CD4-positive, alpha-beta memory T cell (primary cell): ENCODE measurements at regions not wholly inside any gene's neighbourhood (a gene's known extent, or its start where the extent isn't known, plus 50 kb on each side); places are given as distances from the start of the nearest gene placed in this dataset.
A peak's percentile ranks its signal among the peaks of the same experiment; 100 is the strongest.

Experiments
- CTCF ChIA-PET: fragments of 350-600 bp; sonication (Branson Sonifier 250); formaldehyde crosslinking; loops from one replicate; lab custom pipeline; 2021; ENCODE audit warnings: inconsistent platforms; ENCODE audit not compliant: partially characterized antibody; lab: Charles Lee
- POLR2A ChIA-PET: fragments of 350-600 bp; sonication (Branson Sonifier 250); formaldehyde crosslinking; loops from one replicate; lab custom pipeline; 2021; ENCODE audit not compliant: partially characterized antibody; lab: Charles Lee
- DNase-seq, 5 donors: peaks; one replicate each; pipeline versions ENCODE4 v3.0.0 to v3.0.0-alpha.2; 2020 to 2022; ENCODE audit warnings: mixed read lengths in 1 of 5
- H3K27ac ChIP-seq: one replicate; pipeline ENCODE4 v1.7.0; 2013; ENCODE audit warnings: low read depth, low read length
- H3K27me3 ChIP-seq: 2 replicates; pipeline ENCODE4 v1.7.0; 2013; ENCODE audit warnings: mild to moderate bottlenecking, low read length, moderate library complexity; ENCODE audit not compliant: insufficient read depth
- H3K36me3 ChIP-seq: 2 replicates; pipeline ENCODE4 v1.7.0; 2013; ENCODE audit warnings: mild to moderate bottlenecking, low read length, moderate library complexity; ENCODE audit not compliant: insufficient read depth
- H3K4me1 ChIP-seq: 2 replicates; pipeline ENCODE4 v1.7.0; 2013; ENCODE audit warnings: mild to moderate bottlenecking, low read length, moderate library complexity; ENCODE audit not compliant: insufficient read depth
- H3K4me3 ChIP-seq, 2 donors: one replicate each; pipeline ENCODE4 v1.7.0; 2013; ENCODE audit warnings: low read length in 2 of 2, mild to moderate bottlenecking in 1 of 2
- H3K9me3 ChIP-seq, 2 donors: one replicate each; pipeline ENCODE4 v1.7.0; 2013; ENCODE audit warnings: low read length in 2 of 2, control low read depth in 1 of 2; ENCODE audit not compliant: control insufficient read depth in 1 of 2
- H3K27ac Mint-ChIP-seq, 7 donors: one replicate each; pipeline ENCODE4 v1.8.0; 2020 to 2021; ENCODE audit warnings: mixed read lengths in 7 of 7, mild to moderate bottlenecking in 6 of 7, inconsistent platforms in 3 of 7, moderate library complexity in 3 of 7
- H3K27me3 Mint-ChIP-seq, 2 donors: one replicate each; pipeline ENCODE4 v1.8.0; 2020 to 2021; ENCODE audit warnings: mixed read lengths in 2 of 2
- H3K36me3 Mint-ChIP-seq, 2 donors: one replicate each; pipeline ENCODE4 v1.8.0; 2020 to 2021; ENCODE audit warnings: mixed read lengths in 2 of 2, inconsistent platforms in 1 of 2, mild to moderate bottlenecking in 1 of 2
- H3K4me1 Mint-ChIP-seq, 4 donors: one replicate each; pipeline ENCODE4 v1.8.0; 2020 to 2021; ENCODE audit warnings: mixed read lengths in 4 of 4, mild to moderate bottlenecking in 1 of 4
- H3K4me3 Mint-ChIP-seq, 8 donors: one replicate each; pipeline ENCODE4 v1.8.0; 2020 to 2021; ENCODE audit warnings: mixed read lengths in 8 of 8, mild to moderate bottlenecking in 7 of 8, moderate library complexity in 6 of 8, inconsistent platforms in 3 of 8
- H3K9me3 Mint-ChIP-seq, 8 donors: one replicate each; pipeline ENCODE4 v1.8.0; 2020 to 2021; ENCODE audit warnings: mixed read lengths in 8 of 8, mild to moderate bottlenecking in 5 of 8, inconsistent platforms in 3 of 8, moderate library complexity in 1 of 8
- intact Hi-C: fragments of 100-400 bp; cut with micrococcal nuclease; formaldehyde crosslinking; loops from one replicate; pipeline ENCODE4 v1.15.1; 2023

GRCh38 chrX:43083016-43083415, 305.1 kb upstream of the PPP1R2C start:
- no peak overlapping the region for H3K27ac Mint-ChIP-seq
- peaks cover 0 to 10% (median 2%) of the 10 kb centered on the region in 8 donors for H3K9me3 Mint-ChIP-seq
- no peaks in the 10 kb centered on the region for H3K4me1 Mint-ChIP-seq
- no peak overlapping the region for H3K4me3 ChIP-seq
- ChIA-PET POLR2A (no interaction called here), CTCF (no interaction called here)
- H3K27me3 ChIP-seq: no peaks in the 10 kb centered on the region
- DNase-seq: no peak
- H3K9me3 ChIP-seq: no peaks in the 10 kb centered on the region
- H3K27me3 Mint-ChIP-seq: no peaks in the 10 kb centered on the region
- H3K36me3 Mint-ChIP-seq: peaks cover 0 to 3% of the 10 kb centered on the region in 2 donors
- H3K4me1 ChIP-seq: no peaks in the 10 kb centered on the region
- no peak overlapping the region for H3K27ac ChIP-seq
- no peaks in the 10 kb centered on the region for H3K36me3 ChIP-seq
- H3K4me3 Mint-ChIP-seq: no peak overlapping the region
- intact Hi-C loops: no loop called here

GRCh38 chrX:43087830-43088229, 309.9 kb upstream of the PPP1R2C start:
- Histone ChIP-seq H3K4me3 (no peak overlapping the region), H3K36me3 (no peaks in the 10 kb centered on the region), H3K4me1 (no peaks in the 10 kb centered on the region), H3K27ac (no peak overlapping the region), H3K27me3 (no peaks in the 10 kb centered on the region), H3K9me3 (no peaks in the 10 kb centered on the region)
- intact Hi-C loops: no loop called here
- Mint-ChIP-seq H3K27ac (peak overlapping the region in 1 of 7 donors; percentile 39), H3K4me3 (no peak overlapping the region), H3K4me1 (peaks cover 0 to 2% (median 0%) of the 10 kb centered on the region in 4 donors), H3K36me3 (peaks cover 0 to 3% of the 10 kb centered on the region in 2 donors), H3K27me3 (no peaks in the 10 kb centered on the region), H3K9me3 (peaks cover 0 to 10% (median 2%) of the 10 kb centered on the region in 8 donors)
- no peak for DNase-seq
- CTCF ChIA-PET: no interaction called here
- POLR2A ChIA-PET: no interaction called here

DNA sequence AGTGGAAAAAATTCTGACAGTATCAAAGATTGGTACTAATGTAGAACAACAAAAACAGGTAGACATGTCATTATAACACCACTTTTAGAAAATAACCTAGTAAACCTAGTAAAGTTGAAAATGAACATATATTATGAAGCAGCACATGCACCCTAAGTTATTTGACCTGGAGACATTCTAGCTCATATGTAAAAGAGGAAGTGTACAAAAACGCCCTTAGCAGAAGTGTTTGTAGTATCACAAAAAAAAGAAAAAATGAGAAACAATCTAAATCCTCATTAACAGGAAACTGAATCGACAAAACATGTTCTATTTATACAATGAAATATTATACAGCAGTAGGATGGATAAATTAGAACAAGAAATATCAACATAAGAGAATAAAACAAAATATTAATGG, 318.9 kb upstream of the PPP1R2C start:
- no peak for DNase-seq
- Histone ChIP-seq H3K27me3 (no peaks in the 10 kb centered on the region), H3K27ac (no peak overlapping the region), H3K4me3 (no peak overlapping the region), H3K9me3 (no peaks in the 10 kb centered on the region), H3K36me3 (no peaks in the 10 kb centered on the region), H3K4me1 (no peaks in the 10 kb centered on the region)
- peaks cover 0 to 4% (median 0%) of the 10 kb centered on the region in 4 donors for H3K4me1 Mint-ChIP-seq
- H3K9me3 Mint-ChIP-seq: peaks cover 0 to 4% (median 0%) of the 10 kb centered on the region in 8 donors
- no peak overlapping the region for H3K4me3 Mint-ChIP-seq
- intact Hi-C loops: no loop called here
- H3K36me3 Mint-ChIP-seq: no peaks in the 10 kb centered on the region
- H3K27ac Mint-ChIP-seq: no peak overlapping the region
- POLR2A ChIA-PET: interaction anchor here (0.6 kb wide), 1 partner anchor 152 kb away, joined by 3 read pairs; no protein-coding TSS in a partner anchor
- CTCF ChIA-PET: no interaction called here
- H3K27me3 Mint-ChIP-seq: no peaks in the 10 kb centered on the region

DNA sequence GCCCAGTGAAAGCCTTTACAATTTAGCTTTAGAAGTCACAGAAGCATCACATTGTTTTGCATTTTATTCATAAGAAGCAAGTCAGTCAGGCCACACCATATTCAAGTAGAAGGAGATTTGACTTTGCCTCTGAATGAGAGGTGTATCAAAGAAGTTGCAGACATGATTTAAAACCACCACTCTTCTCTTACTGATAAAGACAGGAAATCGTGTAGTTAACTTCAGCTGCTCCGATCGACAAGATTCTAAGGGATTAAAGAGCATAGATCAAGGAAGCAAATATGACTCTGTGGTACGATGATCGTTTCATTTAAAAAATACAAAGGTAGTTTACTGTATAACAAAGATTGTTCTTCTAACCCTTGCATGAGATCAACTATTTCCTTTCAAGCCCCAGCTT, 328.0 kb upstream of the PPP1R2C start:
- no peaks in the 10 kb centered on the region for H3K9me3 Mint-ChIP-seq
- peak overlapping the region; percentile 8 to 72 (median 44) for H3K4me3 Mint-ChIP-seq
- H3K27me3 Mint-ChIP-seq: no peaks in the 10 kb centered on the region
- ChIA-PET POLR2A (no interaction called here), CTCF (interaction anchor here (1.2 kb wide), 1 partner anchor 16 kb away, joined by 3 read pairs; no protein-coding TSS in a partner anchor)
- Histone ChIP-seq H3K36me3 (no peaks in the 10 kb centered on the region), H3K4me3 (no peak overlapping the region), H3K27me3 (no peaks in the 10 kb centered on the region), H3K4me1 (no peaks in the 10 kb centered on the region), H3K9me3 (no peaks in the 10 kb centered on the region), H3K27ac (no peak overlapping the region)
- intact Hi-C loops: loop anchor here (10.0 kb wide), 1 partner anchor 161 kb away; no protein-coding TSS in a partner anchor
- no peak for DNase-seq
- H3K36me3 Mint-ChIP-seq: peaks cover 0 to 4% of the 10 kb centered on the region in 2 donors
- peaks cover 3 to 11% (median 7%) of the 10 kb centered on the region in 4 donors for H3K4me1 Mint-ChIP-seq
- H3K27ac Mint-ChIP-seq: peak overlapping the region in 1 of 7 donors; percentile 66

GRCh38 chrX:43108828-43109227, 330.9 kb upstream of the PPP1R2C start:
- Histone ChIP-seq H3K36me3 (no peaks in the 10 kb centered on the region), H3K27ac (no peak overlapping the region), H3K27me3 (no peaks in the 10 kb centered on the region), H3K9me3 (no peaks in the 10 kb centered on the region), H3K4me3 (no peak overlapping the region), H3K4me1 (no peaks in the 10 kb centered on the region)
- no peak overlapping the region for H3K27ac Mint-ChIP-seq
- ChIA-PET CTCF (no interaction called here), POLR2A (no interaction called here)
- no peak for DNase-seq
- peaks cover 5 to 11% (median 7%) of the 10 kb centered on the region in 4 donors for H3K4me1 Mint-ChIP-seq
- intact Hi-C loops: loop anchor here (10.0 kb wide), 1 partner anchor 164 kb away; no protein-coding TSS in a partner anchor
- H3K36me3 Mint-ChIP-seq: peaks cover 0 to 4% of the 10 kb centered on the region in 2 donors
- no peak overlapping the region for H3K4me3 Mint-ChIP-seq
- no peaks in the 10 kb centered on the region for H3K27me3 Mint-ChIP-seq
- H3K9me3 Mint-ChIP-seq: no peaks in the 10 kb centered on the region

- H3K27ac Mint-ChIP-seq: peak overlapping the region in 2 of 7 donors; percentile 62 to 73
- H3K36me3 ChIP-seq: no peaks in the 10 kb centered on the region
- no peaks in the 10 kb centered on the region for H3K9me3 ChIP-seq
- intact Hi-C loops: loop anchor here (5.0 kb wide), 1 partner anchor 1324 kb away; no protein-coding TSS in a partner anchor
- no peaks in the 10 kb centered on the region for H3K27me3 ChIP-seq
- no peak overlapping the region for H3K4me3 ChIP-seq
- peaks cover 0 to 2% (median 0%) of the 10 kb centered on the region in 8 donors for H3K9me3 Mint-ChIP-seq
- H3K4me1 ChIP-seq: no peaks in the 10 kb centered on the region
- no peaks in the 10 kb centered on the region for H3K36me3 Mint-ChIP-seq
- H3K4me3 Mint-ChIP-seq: no peak overlapping the region
- H3K27me3 Mint-ChIP-seq: no peaks in the 10 kb centered on the region
- ChIA-PET POLR2A (interaction anchor here (1.1 to 1.2 kb wide), 2 partner anchors 178 to 1323 kb away, joined by 3 to 7 read pairs; no protein-coding TSS in a partner anchor), CTCF (interaction anchor here (1.1 to 2.5 kb wide), 4 partner anchors 16 to 1340 kb away, joined by 3 to 11 read pairs (median 7); no protein-coding TSS in a partner anchor)
- peaks cover 0 to 6% (median 3%) of the 10 kb centered on the region in 4 donors for H3K4me1 Mint-ChIP-seq
- no peak overlapping the region for H3K27ac ChIP-seq
- DNase-seq: peak in 4 of 5 donors; percentile 13 to 40 (median 14)
Measured at GRCh38 chrX:43121637-43122036, 343.7 kb upstream of the PPP1R2C start.

DNA sequence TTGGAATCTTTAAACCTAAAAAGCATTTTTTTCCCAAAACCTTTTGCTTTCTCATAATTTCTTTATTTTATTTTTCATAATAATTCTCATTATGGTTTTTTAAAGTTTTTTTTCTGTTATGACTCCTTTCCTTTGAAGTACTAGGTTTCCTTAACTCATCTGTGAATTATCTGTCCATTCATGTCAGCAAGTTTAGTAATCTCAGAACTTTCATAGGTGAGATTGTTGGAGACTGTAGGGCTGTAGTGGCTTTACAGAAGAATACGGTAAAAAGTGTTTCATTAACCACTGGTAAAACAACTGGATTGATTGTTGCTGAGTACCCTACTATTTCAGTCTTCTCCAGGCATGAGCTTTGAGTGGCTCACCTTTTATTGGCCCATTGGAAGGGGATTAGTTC, 361.7 kb upstream of the PPP1R2C start:
- ChIA-PET POLR2A (no interaction called here), CTCF (no interaction called here)
- Mint-ChIP-seq H3K4me3 (no peak overlapping the region), H3K27ac (no peak overlapping the region), H3K36me3 (no peaks in the 10 kb centered on the region), H3K27me3 (no peaks in the 10 kb centered on the region), H3K9me3 (peaks cover 0 to 2% (median 0%) of the 10 kb centered on the region in 8 donors), H3K4me1 (no peaks in the 10 kb centered on the region)
- DNase-seq: no peak
- intact Hi-C loops: no loop called here
- Histone ChIP-seq H3K4me3 (no peak overlapping the region), H3K9me3 (no peaks in the 10 kb centered on the region), H3K27me3 (no peaks in the 10 kb centered on the region), H3K36me3 (no peaks in the 10 kb centered on the region), H3K27ac (no peak overlapping the region), H3K4me1 (no peaks in the 10 kb centered on the region)
